ENCODE measurements at regions not wholly inside any gene's neighbourhood (a gene's known extent, or its start where the extent isn't known, plus 50 kb on each side); places are given as distances from the start of the nearest gene placed in this dataset.

- TF ChIP-seq CTCF (IDR thresholded peaks at IDR 0.05) (no peak), JUN (IDR thresholded peaks at IDR 0.05) (no peak), POLR2A (IDR thresholded peaks at IDR 0.05; ENCODE audit: low read length) (no peak), EP300 (IDR thresholded peaks at IDR 0.05) (no peak), EHMT2 (IDR thresholded peaks at IDR 0.05; ENCODE audit: low read depth) (no peak), RCOR1 (IDR thresholded peaks at IDR 0.05; ENCODE audit: low read depth, low read length) (no peak), FOSB (CRISPR knock-in tag; IDR thresholded peaks at IDR 0.05) (no peak), USF2 (IDR thresholded peaks at IDR 0.05) (no peak), SMC3 (IDR thresholded peaks at IDR 0.05) (no peak), MAFK (IDR thresholded peaks at IDR 0.05; ENCODE audit: partially characterized antibody) (no peak), RAD21 (conservative IDR thresholded peaks at IDR 0.05 in 1 of 2, IDR thresholded peaks at IDR 0.05 in 1 of 2) (no peak), KDM1A (IDR thresholded peaks at IDR 0.05; ENCODE audit: low read depth) (no peak), RFX5 (IDR thresholded peaks at IDR 0.05) (no peak)
- TF ChIP-seq, protein P1, sequence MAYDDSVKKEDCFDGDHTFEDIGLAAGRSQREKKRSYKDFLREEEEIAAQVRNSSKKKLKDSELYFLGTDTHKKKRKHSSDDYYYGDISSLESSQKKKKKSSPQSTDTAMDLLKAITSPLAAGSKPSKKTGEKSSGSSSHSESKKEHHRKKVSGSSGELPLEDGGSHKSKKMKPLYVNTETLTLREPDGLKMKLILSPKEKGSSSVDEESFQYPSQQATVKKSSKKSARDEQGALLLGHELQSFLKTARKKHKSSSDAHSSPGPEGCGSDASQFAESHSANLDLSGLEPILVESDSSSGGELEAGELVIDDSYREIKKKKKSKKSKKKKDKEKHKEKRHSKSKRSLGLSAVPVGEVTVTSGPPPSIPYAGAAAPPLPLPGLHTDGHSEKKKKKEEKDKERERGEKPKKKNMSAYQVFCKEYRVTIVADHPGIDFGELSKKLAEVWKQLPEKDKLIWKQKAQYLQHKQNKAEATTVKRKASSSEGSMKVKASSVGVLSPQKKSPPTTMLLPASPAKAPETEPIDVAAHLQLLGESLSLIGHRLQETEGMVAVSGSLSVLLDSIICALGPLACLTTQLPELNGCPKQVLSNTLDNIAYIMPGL (CRISPR knock-in tag; IDR thresholded peaks at IDR 0.05; ENCODE audit: borderline replicate concordance) = no peak
Measured at GRCh38 chr18:57885931-57886330, 82.8 kb upstream of the ATP8B1 start.

Data from A549 (cell line).